Liver (tissue), 2 donors: ENCODE measurements at regions not wholly inside any gene's neighbourhood (a gene's known extent, or its start where the extent isn't known, plus 50 kb on each side); places are given as distances from the start of the nearest gene placed in this dataset.

ENCODE experiments used
- TF ChIP-seq, protein P1 (sequence below): fragments of 150-350 bp; IDR thresholded peaks from 2 replicates; pipeline ENCODE4 v1.5.1; 2017; ENCODE audit warnings: improper control_type of control experiment, low read depth, low read length; ENCODE audit not compliant: missing input control
- TF ChIP-seq, protein P2 (sequence below): IDR thresholded peaks from 2 replicates; pipeline ENCODE4 v1.6.1; 2016; ENCODE audit warnings: antibody characterized with exemption
- donor health status: healthy.

DNA sequence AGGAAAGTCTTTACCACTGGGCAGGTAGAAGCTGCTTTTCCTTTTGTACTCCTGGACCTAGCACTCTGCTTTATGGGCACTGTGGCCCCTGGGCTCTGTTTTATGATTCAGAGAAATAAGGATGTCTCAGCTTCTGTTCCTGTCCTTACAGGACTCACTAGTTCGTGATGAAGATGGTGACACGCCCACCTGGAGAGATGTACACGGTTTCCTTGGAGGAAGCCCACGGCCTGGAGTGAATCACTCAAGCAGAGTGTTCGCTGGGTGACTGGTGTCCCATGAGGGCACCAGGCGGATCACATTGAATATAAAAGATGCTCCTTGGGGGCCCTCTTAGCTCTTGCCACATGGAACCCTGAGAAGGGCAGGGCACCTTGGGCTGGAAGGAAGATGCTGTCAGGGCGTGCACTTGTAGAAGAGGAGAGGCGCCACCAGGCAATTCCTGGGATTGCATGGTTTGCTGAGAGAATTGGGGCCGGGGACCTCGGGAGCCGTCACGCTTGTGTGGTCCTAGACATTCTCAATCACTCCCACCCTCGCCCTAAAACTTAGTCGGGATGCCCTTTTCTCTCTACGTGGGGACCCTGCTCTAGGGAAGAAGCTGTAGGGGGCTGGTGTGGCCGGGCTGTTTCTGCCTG is 202.6 kb downstream of the TSHZ3 start:
- TF ChIP-seq, protein P1, sequence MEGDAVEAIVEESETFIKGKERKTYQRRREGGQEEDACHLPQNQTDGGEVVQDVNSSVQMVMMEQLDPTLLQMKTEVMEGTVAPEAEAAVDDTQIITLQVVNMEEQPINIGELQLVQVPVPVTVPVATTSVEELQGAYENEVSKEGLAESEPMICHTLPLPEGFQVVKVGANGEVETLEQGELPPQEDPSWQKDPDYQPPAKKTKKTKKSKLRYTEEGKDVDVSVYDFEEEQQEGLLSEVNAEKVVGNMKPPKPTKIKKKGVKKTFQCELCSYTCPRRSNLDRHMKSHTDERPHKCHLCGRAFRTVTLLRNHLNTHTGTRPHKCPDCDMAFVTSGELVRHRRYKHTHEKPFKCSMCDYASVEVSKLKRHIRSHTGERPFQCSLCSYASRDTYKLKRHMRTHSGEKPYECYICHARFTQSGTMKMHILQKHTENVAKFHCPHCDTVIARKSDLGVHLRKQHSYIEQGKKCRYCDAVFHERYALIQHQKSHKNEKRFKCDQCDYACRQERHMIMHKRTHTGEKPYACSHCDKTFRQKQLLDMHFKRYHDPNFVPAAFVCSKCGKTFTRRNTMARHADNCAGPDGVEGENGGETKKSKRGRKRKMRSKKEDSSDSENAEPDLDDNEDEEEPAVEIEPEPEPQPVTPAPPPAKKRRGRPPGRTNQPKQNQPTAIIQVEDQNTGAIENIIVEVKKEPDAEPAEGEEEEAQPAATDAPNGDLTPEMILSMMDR: no peak
- TF ChIP-seq, protein P2, sequence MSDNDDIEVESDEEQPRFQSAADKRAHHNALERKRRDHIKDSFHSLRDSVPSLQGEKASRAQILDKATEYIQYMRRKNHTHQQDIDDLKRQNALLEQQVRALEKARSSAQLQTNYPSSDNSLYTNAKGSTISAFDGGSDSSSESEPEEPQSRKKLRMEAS: no peak
